ENCODE measurements at regions not wholly inside any gene's neighbourhood (a gene's known extent, or its start where the extent isn't known, plus 50 kb on each side); places are given as distances from the start of the nearest gene placed in this dataset.

GRCh38 chr9:115262477-115262876, 144.5 kb upstream of the TNC start:
- TF ChIP-seq CTCF (IDR thresholded peaks at IDR 0.05; ENCODE audit: low read depth, low read length, missing control alignments): no peak
- peak; percentile 97 for DNase-seq (ENCODE audit: extremely low read depth, low read depth)
- H3K4me3 ChIP-seq (replicated peaks; ENCODE audit: low read depth, low read length): no peak overlapping the region

- no peak for TF ChIP-seq CTCF (IDR thresholded peaks at IDR 0.05; ENCODE audit: low read depth, low read length, missing control alignments)
- H3K4me3 ChIP-seq (replicated peaks; ENCODE audit: low read depth, low read length): no peak overlapping the region
- DNase-seq (ENCODE audit: extremely low read depth, low read depth): no peak
Measured at GRCh38 chr9:115262952-115263351, 145.0 kb upstream of the TNC start.

GRCh38 chr9:115263371-115264075, 145.6 kb upstream of the TNC start:
- H3K4me3 ChIP-seq (replicated peaks; ENCODE audit: low read depth, low read length): no peak overlapping the region
- DNase-seq (ENCODE audit: extremely low read depth, low read depth): no peak
- TF ChIP-seq CTCF (IDR thresholded peaks at IDR 0.05; ENCODE audit: low read depth, low read length, missing control alignments): no peak

GRCh38 chr9:115264313-115264712, 146.4 kb upstream of the TNC start:
- TF ChIP-seq CTCF (IDR thresholded peaks at IDR 0.05; ENCODE audit: low read depth, low read length, missing control alignments): no peak
- DNase-seq (ENCODE audit: extremely low read depth, low read depth): no peak
- H3K4me3 ChIP-seq (replicated peaks; ENCODE audit: low read depth, low read length): no peak overlapping the region

GRCh38 chr9:115267790-115268189, 149.8 kb upstream of the TNC start:
- no peak overlapping the region for H3K4me3 ChIP-seq (replicated peaks; ENCODE audit: low read depth, low read length)
- no peak for DNase-seq (ENCODE audit: extremely low read depth, low read depth)
- no peak for TF ChIP-seq CTCF (IDR thresholded peaks at IDR 0.05; ENCODE audit: low read depth, low read length, missing control alignments)

GRCh38 chr9:115275753-115276152, 157.8 kb upstream of the TNC start:
- no peak overlapping the region for H3K4me3 ChIP-seq (replicated peaks; ENCODE audit: low read depth, low read length)
- TF ChIP-seq CTCF (IDR thresholded peaks at IDR 0.05; ENCODE audit: low read depth, low read length, missing control alignments): no peak
- DNase-seq (ENCODE audit: extremely low read depth, low read depth): no peak

- H3K4me3 ChIP-seq (replicated peaks; ENCODE audit: low read depth, low read length): no peak overlapping the region
- TF ChIP-seq CTCF (IDR thresholded peaks at IDR 0.05; ENCODE audit: low read depth, low read length, missing control alignments): no peak
- DNase-seq (ENCODE audit: extremely low read depth, low read depth): no peak
Measured at GRCh38 chr9:115276621-115277020, 158.7 kb upstream of the TNC start.

Measured in HFF-Myc (cell line).